ENCODE measurements at regions not wholly inside any gene's neighbourhood (a gene's known extent, or its start where the extent isn't known, plus 50 kb on each side); places are given as distances from the start of the nearest gene placed in this dataset.

GRCh38 chr13:76523740-76524340 is 362.4 kb downstream of the KCTD12 start:
- Histone ChIP-seq H3K27me3 (replicated peaks in 1 of 4; ENCODE audit: control insufficient read depth in 3 of 4, extremely low read depth in 1 of 4, insufficient read depth in 3 of 4, low read length in 3 of 4) (no peaks in the 10 kb centered on the region), H2AK5ac (ENCODE audit: low read depth, low read length) (no peak overlapping the region), H2BK12ac (ENCODE audit: low read depth, low read length) (no peak overlapping the region), H4K20me1 (replicated peaks in 1 of 2; ENCODE audit: control insufficient read depth in 1 of 2, insufficient read depth in 2 of 2, low read length in 2 of 2) (no peaks in the 10 kb centered on the region), H3K14ac (ENCODE audit: insufficient read length) (no peak overlapping the region), H3K9ac (replicated peaks in 1 of 4; ENCODE audit: extremely low read depth in 1 of 4, low read depth in 3 of 4, low read length in 3 of 4) (no peak overlapping the region), H3K79me1 (ENCODE audit: low read depth, low read length) (no peaks in the 10 kb centered on the region), H3K9me3 (ENCODE audit: insufficient read depth in 2 of 2, low read depth in 1 of 2, low read length in 1 of 2) (no peaks in the 10 kb centered on the region; a peak in 1 of 4 replicates), H2BK15ac (ENCODE audit: low read length) (no peak overlapping the region), H4K8ac (ENCODE audit: extremely low read depth, insufficient read depth, low read length) (no peak overlapping the region), H4K5ac (ENCODE audit: insufficient read length, low read depth, low read length) (no peak overlapping the region), H3K4ac (replicated peaks; ENCODE audit: insufficient read length, low read depth, low read length) (no peak overlapping the region), H3K23me2 (ENCODE audit: low read depth, low read length) (no peaks in the 10 kb centered on the region), H3K79me2 (ENCODE audit: control insufficient read depth in 1 of 2, insufficient read depth in 2 of 2, low read length in 2 of 2) (no peaks in the 10 kb centered on the region), H3K4me1 (replicated peaks in 1 of 4; ENCODE audit: control insufficient read depth in 3 of 4, insufficient read depth in 4 of 4, low read length in 3 of 4) (no peaks in the 10 kb centered on the region), H4K91ac (replicated peaks; ENCODE audit: insufficient read length, low read length) (no peak overlapping the region), H2BK20ac (ENCODE audit: low read length) (no peak overlapping the region), H2BK120ac (replicated peaks; ENCODE audit: low read depth, low read length) (no peak overlapping the region), H3K18ac (ENCODE audit: extremely low read depth, low read length) (no peak overlapping the region), H3K4me2 (ENCODE audit: insufficient read depth in 1 of 2, low read depth in 2 of 2, low read length in 2 of 2) (no peak overlapping the region), H3K4me3 (ENCODE audit: extremely low read depth in 1 of 4, insufficient read depth in 2 of 4, low read depth in 3 of 4, low read length in 4 of 4) (no peak overlapping the region), H3K56ac (replicated peaks; ENCODE audit: insufficient read length, low read depth, low read length) (no peak overlapping the region), H2BK5ac (ENCODE audit: low read depth, low read length) (no peak overlapping the region), H3K36me3 (ENCODE audit: control insufficient read depth in 2 of 4, insufficient read depth in 4 of 4, low read length in 3 of 4) (no peaks in the 10 kb centered on the region), H2AFZ (ENCODE audit: low read length) (no peak overlapping the region), H3K23ac (ENCODE audit: insufficient read length) (no peak overlapping the region), H3K27ac (ENCODE audit: low read depth, low read length) (no peak overlapping the region)
- FAIRE-seq (no peak), DNase-seq (ENCODE audit: low read depth in 1 of 2, low spot score in 2 of 2) (no peak)
- TF ChIP-seq CEBPB (IDR thresholded peaks at IDR 0.05; ENCODE audit: low read depth, low read length) (no peak), SIX5 (IDR thresholded peaks at IDR 0.05; ENCODE audit: low read depth, low read length) (no peak), YY1 (IDR thresholded peaks at IDR 0.05; ENCODE audit: low read depth, low read length) (no peak), SIRT6 (IDR thresholded peaks at IDR 0.05; ENCODE audit: low read length) (no peak), TEAD4 (IDR thresholded peaks at IDR 0.05; ENCODE audit: low read depth, low read length) (no peak), BRCA1 (IDR thresholded peaks at IDR 0.05; ENCODE audit: low read depth, low read length) (no peak), TAF1 (IDR thresholded peaks at IDR 0.05; ENCODE audit: low read depth, low read length) (no peak), RXRA (IDR thresholded peaks at IDR 0.05; ENCODE audit: insufficient read depth, low read depth, low read length) (no peak), PHF8 (conservative IDR thresholded peaks at IDR 0.05; ENCODE audit: low read depth, low read length) (no peak)
- TF ChIP-seq, protein P1, sequence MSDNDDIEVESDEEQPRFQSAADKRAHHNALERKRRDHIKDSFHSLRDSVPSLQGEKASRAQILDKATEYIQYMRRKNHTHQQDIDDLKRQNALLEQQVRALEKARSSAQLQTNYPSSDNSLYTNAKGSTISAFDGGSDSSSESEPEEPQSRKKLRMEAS (IDR thresholded peaks at IDR 0.05), result no peak
- CTCF ChIA-PET (ENCODE audit: partially characterized antibody), result interaction anchor here (0.6 to 0.9 kb wide), 2 partner anchors 10 to 374 kb away, joined by 3 to 4 read pairs; no protein-coding TSS in a partner anchor
- 87% methylated on average over 2 of the region's 2 CpGs; no CpG with 5 or more reads in 1 of the 2 experiments for WGBS, 2 experiments (ENCODE audit: extremely low coverage in 1 of 2, insufficient coverage in 1 of 2, insufficient read length in 1 of 2, insufficient replicate concordance in 2 of 2, low coverage in 1 of 2, low lambda C conversion rate in 2 of 2, missing lambda C conversion rate in 1 of 2)
- POLR2A ChIA-PET (ENCODE audit: partially characterized antibody), result no interaction called here

All from H1 (cell line).